ENCODE measurements at regions not wholly inside any gene's neighbourhood (a gene's known extent, or its start where the extent isn't known, plus 50 kb on each side); places are given as distances from the start of the nearest gene placed in this dataset.

GRCh38 chr21:15148437-15148836 is 83.6 kb upstream of the NRIP1 start (continued):
- TF ChIP-seq TOX (CRISPR knock-in tag; IDR thresholded peaks at IDR 0.05; ENCODE audit: borderline replicate concordance) (no peak), ZNF8 (CRISPR knock-in tag; IDR thresholded peaks at IDR 0.05) (no peak), CSDC2 (CRISPR knock-in tag; IDR thresholded peaks at IDR 0.05) (no peak), ZFP3 (CRISPR knock-in tag; IDR thresholded peaks at IDR 0.05) (no peak), TCF4 (CRISPR knock-in tag; IDR thresholded peaks at IDR 0.05; ENCODE audit: borderline replicate concordance) (no peak)

GRCh38 chr21:15149600-15150224 is 84.9 kb upstream of the NRIP1 start:
- no peak for ATAC-seq
- TF ChIP-seq ZFP3 (CRISPR knock-in tag; IDR thresholded peaks at IDR 0.05) (no peak), CSDC2 (CRISPR knock-in tag; IDR thresholded peaks at IDR 0.05) (no peak), TOX (CRISPR knock-in tag; IDR thresholded peaks at IDR 0.05; ENCODE audit: borderline replicate concordance) (no peak), CREB5 (CRISPR knock-in tag; IDR thresholded peaks at IDR 0.05; ENCODE audit: low read depth) (no peak), GLIS3 (CRISPR knock-in tag; IDR thresholded peaks at IDR 0.05) (no peak), ZNF70 (CRISPR knock-in tag; IDR thresholded peaks at IDR 0.05) (no peak), ISL1 (CRISPR knock-in tag; IDR thresholded peaks at IDR 0.05) (no peak), OSR1 (CRISPR knock-in tag; IDR thresholded peaks at IDR 0.05) (no peak), ZNF565 (CRISPR knock-in tag; conservative IDR thresholded peaks at IDR 0.05; ENCODE audit: low read depth) (no peak), PPARA (CRISPR knock-in tag; IDR thresholded peaks at IDR 0.05; ENCODE audit: borderline replicate concordance) (no peak), ZNF8 (CRISPR knock-in tag; IDR thresholded peaks at IDR 0.05) (no peak)
- TF ChIP-seq, protein P1, sequence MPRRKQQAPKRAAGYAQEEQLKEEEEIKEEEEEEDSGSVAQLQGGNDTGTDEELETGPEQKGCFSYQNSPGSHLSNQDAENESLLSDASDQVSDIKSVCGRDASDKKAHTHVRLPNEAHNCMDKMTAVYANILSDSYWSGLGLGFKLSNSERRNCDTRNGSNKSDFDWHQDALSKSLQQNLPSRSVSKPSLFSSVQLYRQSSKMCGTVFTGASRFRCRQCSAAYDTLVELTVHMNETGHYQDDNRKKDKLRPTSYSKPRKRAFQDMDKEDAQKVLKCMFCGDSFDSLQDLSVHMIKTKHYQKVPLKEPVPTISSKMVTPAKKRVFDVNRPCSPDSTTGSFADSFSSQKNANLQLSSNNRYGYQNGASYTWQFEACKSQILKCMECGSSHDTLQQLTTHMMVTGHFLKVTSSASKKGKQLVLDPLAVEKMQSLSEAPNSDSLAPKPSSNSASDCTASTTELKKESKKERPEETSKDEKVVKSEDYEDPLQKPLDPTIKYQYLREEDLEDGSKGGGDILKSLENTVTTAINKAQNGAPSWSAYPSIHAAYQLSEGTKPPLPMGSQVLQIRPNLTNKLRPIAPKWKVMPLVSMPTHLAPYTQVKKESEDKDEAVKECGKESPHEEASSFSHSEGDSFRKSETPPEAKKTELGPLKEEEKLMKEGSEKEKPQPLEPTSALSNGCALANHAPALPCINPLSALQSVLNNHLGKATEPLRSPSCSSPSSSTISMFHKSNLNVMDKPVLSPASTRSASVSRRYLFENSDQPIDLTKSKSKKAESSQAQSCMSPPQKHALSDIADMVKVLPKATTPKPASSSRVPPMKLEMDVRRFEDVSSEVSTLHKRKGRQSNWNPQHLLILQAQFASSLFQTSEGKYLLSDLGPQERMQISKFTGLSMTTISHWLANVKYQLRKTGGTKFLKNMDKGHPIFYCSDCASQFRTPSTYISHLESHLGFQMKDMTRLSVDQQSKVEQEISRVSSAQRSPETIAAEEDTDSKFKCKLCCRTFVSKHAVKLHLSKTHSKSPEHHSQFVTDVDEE (CRISPR knock-in tag; IDR thresholded peaks at IDR 0.05): no peak

DNA sequence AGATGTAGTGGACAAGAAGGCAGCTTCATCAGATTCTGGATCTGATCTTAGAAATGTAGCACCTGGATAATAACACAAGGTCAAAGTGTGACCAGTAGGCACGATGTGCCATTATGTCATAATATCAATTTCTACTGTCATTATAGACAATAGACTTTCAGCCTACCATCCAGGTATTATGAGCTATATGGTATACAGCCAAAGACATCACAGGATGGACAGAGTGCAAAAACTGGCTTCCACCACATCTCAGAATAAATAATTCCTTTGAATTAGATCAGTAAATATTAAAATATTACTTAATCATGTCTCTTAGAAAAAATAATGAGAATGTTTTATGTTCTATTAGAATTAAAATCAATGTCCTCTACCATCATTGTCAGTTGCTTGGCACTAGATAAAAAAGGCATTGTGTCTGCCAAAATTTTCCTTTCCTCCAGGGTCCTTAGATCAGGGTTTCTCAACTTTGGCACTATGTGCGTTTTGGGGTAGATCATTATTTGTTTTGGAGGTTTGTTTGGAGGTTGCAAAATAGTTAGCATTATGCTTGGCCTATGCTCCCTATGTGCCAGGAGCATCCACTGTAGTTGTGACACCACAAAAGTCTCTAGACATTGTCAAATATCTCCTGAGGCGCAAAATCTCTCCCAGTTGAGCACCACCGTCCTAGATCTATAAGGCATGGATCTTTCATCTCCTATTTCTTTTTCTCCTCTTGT is 86.7 kb upstream of the NRIP1 start:
- no peak for ATAC-seq
- TF ChIP-seq TCF4 (CRISPR knock-in tag; IDR thresholded peaks at IDR 0.05; ENCODE audit: borderline replicate concordance): no peak
- no peak for TF ChIP-seq ZFP3 (CRISPR knock-in tag; IDR thresholded peaks at IDR 0.05)
- TF ChIP-seq CSDC2 (CRISPR knock-in tag; IDR thresholded peaks at IDR 0.05): no peak
- no peak for TF ChIP-seq BACH2 (CRISPR knock-in tag; IDR thresholded peaks at IDR 0.05; ENCODE audit: borderline replicate concordance)
- TF ChIP-seq, protein P1 (CRISPR knock-in tag; IDR thresholded peaks at IDR 0.05): no peak
- no peak for TF ChIP-seq TOX (CRISPR knock-in tag; IDR thresholded peaks at IDR 0.05; ENCODE audit: borderline replicate concordance)
- TF ChIP-seq ISL1 (CRISPR knock-in tag; IDR thresholded peaks at IDR 0.05): no peak
- TF ChIP-seq GLIS3 (CRISPR knock-in tag; IDR thresholded peaks at IDR 0.05): no peak
- TF ChIP-seq SNAI2 (CRISPR knock-in tag; IDR thresholded peaks at IDR 0.05): no peak
- no peak for TF ChIP-seq ZFP30 (CRISPR knock-in tag; IDR thresholded peaks at IDR 0.05)
- TF ChIP-seq RARB (CRISPR knock-in tag; IDR thresholded peaks at IDR 0.05): no peak
- TF ChIP-seq OSR1 (CRISPR knock-in tag; IDR thresholded peaks at IDR 0.05): no peak
- no peak for TF ChIP-seq PATZ1 (CRISPR knock-in tag; IDR thresholded peaks at IDR 0.05; ENCODE audit: borderline replicate concordance)
- no peak for TF ChIP-seq ARNTL (CRISPR knock-in tag; IDR thresholded peaks at IDR 0.05; ENCODE audit: borderline replicate concordance, low read depth)
- TF ChIP-seq ZNF565 (CRISPR knock-in tag; conservative IDR thresholded peaks at IDR 0.05; ENCODE audit: low read depth): no peak
- TF ChIP-seq ZNF8 (CRISPR knock-in tag; IDR thresholded peaks at IDR 0.05): no peak
- no peak for TF ChIP-seq ESRRG (CRISPR knock-in tag; IDR thresholded peaks at IDR 0.05)
- no peak for TF ChIP-seq ZC3H10 (CRISPR knock-in tag; IDR thresholded peaks at IDR 0.05)

Measured in SK-N-SH treated with all-trans-retinoic acid at 6 μM for 48 hours (cell line).